Amniotic epithelial cell (primary cell): ENCODE measurements at regions not wholly inside any gene's neighbourhood (a gene's known extent, or its start where the extent isn't known, plus 50 kb on each side); places are given as distances from the start of the nearest gene placed in this dataset.

Experiments
- DNase-seq: peaks from one replicate; pipeline ENCODE4 v3.0.0-alpha.2; 2010; ENCODE audit warnings: low read depth

- no peak for DNase-seq
These were observed 158.5 kb downstream of the HERPUD2 start for GRCh38 chr7:35536396-35536826.

GRCh38 chr7:35533902-35534301, 161.0 kb downstream of the HERPUD2 start:
- no peak for DNase-seq

- DNase-seq: no peak
These were observed 164.5 kb downstream of the HERPUD2 start for GRCh38 chr7:35530124-35531109.

GRCh38 chr7:35529713-35530112, 165.2 kb downstream of the HERPUD2 start:
- DNase-seq: no peak

GRCh38 chr7:35528381-35528977, 166.5 kb downstream of the HERPUD2 start:
- no peak for DNase-seq

GRCh38 chr7:35526645-35527044, 168.3 kb downstream of the HERPUD2 start:
- DNase-seq: no peak

- no peak for DNase-seq
These were observed 170.7 kb downstream of the HERPUD2 start for GRCh38 chr7:35524112-35524804.

- no peak for DNase-seq
These were observed 171.6 kb downstream of the HERPUD2 start for GRCh38 chr7:35523292-35523691.

GRCh38 chr7:35522697-35523096, 172.2 kb downstream of the HERPUD2 start:
- no peak for DNase-seq

- DNase-seq: no peak
These were observed 173.0 kb downstream of the HERPUD2 start for GRCh38 chr7:35521941-35522340.

GRCh38 chr7:35520810-35521625, 173.9 kb downstream of the HERPUD2 start:
- DNase-seq: no peak

GRCh38 chr7:35519971-35520809, 174.7 kb downstream of the HERPUD2 start:
- peak; percentile 57 for DNase-seq

- DNase-seq: no peak
These were observed 176.2 kb downstream of the HERPUD2 start for GRCh38 chr7:35518767-35519166.

- DNase-seq: no peak
These were observed 178.4 kb downstream of the HERPUD2 start for GRCh38 chr7:35516498-35516897.

- DNase-seq: peak; percentile 42
These were observed 181.1 kb downstream of the HERPUD2 start for GRCh38 chr7:35513828-35514227.

GRCh38 chr7:35513195-35513594, 181.7 kb downstream of the HERPUD2 start:
- no peak for DNase-seq

- DNase-seq: no peak
These were observed 182.2 kb downstream of the HERPUD2 start for GRCh38 chr7:35512716-35513115.

- no peak for DNase-seq
These were observed 186.1 kb downstream of the HERPUD2 start for GRCh38 chr7:35508623-35509400.

- DNase-seq: no peak
These were observed 189.9 kb downstream of the HERPUD2 start for GRCh38 chr7:35505066-35505465.

- no peak for DNase-seq
These were observed 190.6 kb downstream of the HERPUD2 start for GRCh38 chr7:35504365-35504764.
